Subcutaneous abdominal adipose tissue (tissue), 5 donors: ENCODE measurements at regions not wholly inside any gene's neighbourhood (a gene's known extent, or its start where the extent isn't known, plus 50 kb on each side); places are given as distances from the start of the nearest gene placed in this dataset.

ENCODE experiments used
- H3K27ac ChIP-seq: one replicate; pipeline ENCODE4 v1.7.0; 2013; ENCODE audit warnings: low read depth, mild to moderate bottlenecking, inconsistent platforms, low read length, moderate library complexity
- H3K27me3 ChIP-seq, 5 donors: one replicate each; pipeline ENCODE4 v1.7.0; 2013; ENCODE audit warnings: low read length in 5 of 5, inconsistent platforms in 1 of 5; ENCODE audit not compliant: control insufficient read depth in 5 of 5, insufficient read depth in 4 of 5
- H3K36me3 ChIP-seq, 5 donors: one replicate each; pipeline ENCODE4 v1.7.0; 2013; ENCODE audit warnings: low read length in 5 of 5; ENCODE audit not compliant: control insufficient read depth in 5 of 5, insufficient read depth in 5 of 5
- H3K4me1 ChIP-seq, 5 donors: one replicate each; pipeline ENCODE4 v1.7.0; 2013; ENCODE audit warnings: low read length in 5 of 5, mild to moderate bottlenecking in 3 of 5, moderate library complexity in 1 of 5; ENCODE audit not compliant: control insufficient read depth in 5 of 5, insufficient read depth in 5 of 5
- H3K4me3 ChIP-seq, 5 donors: one replicate each; pipeline ENCODE4 v1.7.0; 2013; ENCODE audit warnings: low read length in 5 of 5, low read depth in 1 of 5
- H3K9ac ChIP-seq, 5 donors: one replicate each; pipeline ENCODE4 v1.7.0; 2013; ENCODE audit warnings: low read length in 5 of 5, mild to moderate bottlenecking in 4 of 5, moderate library complexity in 3 of 5
- H3K9me3 ChIP-seq, 5 donors: one replicate each; pipeline ENCODE4 v1.7.0; 2013; ENCODE audit warnings: low read length in 5 of 5; ENCODE audit not compliant: control insufficient read depth in 5 of 5
- donor health status: healthy.
- donor health status: healthy.
- donor health status: healthy.
- donor health status: healthy.
- donor health status: healthy.

GRCh38 chr6:144344646-144345045 lies 59.5 kb downstream of the UTRN start:
- H3K36me3 ChIP-seq = peaks cover 0 to 4% (median 0%) of the 10 kb centered on the region in 5 donors
- peaks cover 5 to 83% (median 50%) of the 10 kb centered on the region in 5 donors for H3K4me1 ChIP-seq
- H3K4me3 ChIP-seq = peak overlapping the region in 3 of 5 donors; percentile 46 to 61 (median 54)
- peak overlapping the region; percentile 78 for H3K27ac ChIP-seq
- no peaks in the 10 kb centered on the region for H3K9me3 ChIP-seq
- H3K27me3 ChIP-seq = no peaks in the 10 kb centered on the region
- H3K9ac ChIP-seq = peak overlapping the region in 2 of 5 donors; percentile 19 to 46

- peak overlapping the region in 2 of 5 donors; percentile 54 to 61 for H3K4me3 ChIP-seq
Measured at GRCh38 chr6:144345451-144345850, 60.3 kb downstream of the UTRN start.

GRCh38 chr6:144346719-144347447 lies 61.7 kb downstream of the UTRN start:
- no peak overlapping the region for H3K4me3 ChIP-seq
- no peaks in the 10 kb centered on the region for H3K9me3 ChIP-seq
- H3K36me3 ChIP-seq = peaks cover 0 to 4% (median 0%) of the 10 kb centered on the region in 5 donors
- peaks cover 5 to 83% (median 48%) of the 10 kb centered on the region in 5 donors for H3K4me1 ChIP-seq
- no peaks in the 10 kb centered on the region for H3K27me3 ChIP-seq
- peak overlapping the region; percentile 31 for H3K27ac ChIP-seq
- peak overlapping the region in 1 of 5 donors; percentile 2 for H3K9ac ChIP-seq

More at GRCh38 chr6:144345451-144345850, 60.3 kb downstream of the UTRN start:
- H3K4me1 ChIP-seq = peaks cover 5 to 81% (median 49%) of the 10 kb centered on the region in 5 donors
- peaks cover 0 to 4% (median 0%) of the 10 kb centered on the region in 5 donors for H3K36me3 ChIP-seq
- no peaks in the 10 kb centered on the region for H3K27me3 ChIP-seq
- H3K9ac ChIP-seq = no peak overlapping the region
- peak overlapping the region; percentile 78 for H3K27ac ChIP-seq
- H3K9me3 ChIP-seq = no peaks in the 10 kb centered on the region

GRCh38 chr6:144347448-144347759 lies 62.3 kb downstream of the UTRN start:
- no peaks in the 10 kb centered on the region for H3K27me3 ChIP-seq
- no peak overlapping the region for H3K4me3 ChIP-seq
- peaks cover 7 to 83% (median 48%) of the 10 kb centered on the region in 5 donors for H3K4me1 ChIP-seq
- H3K36me3 ChIP-seq = peaks cover 0 to 4% (median 0%) of the 10 kb centered on the region in 5 donors
- H3K9ac ChIP-seq = no peak overlapping the region
- peak overlapping the region; percentile 31 for H3K27ac ChIP-seq
- no peaks in the 10 kb centered on the region for H3K9me3 ChIP-seq

- no peaks in the 10 kb centered on the region for H3K27me3 ChIP-seq
- H3K9me3 ChIP-seq = no peaks in the 10 kb centered on the region
- H3K27ac ChIP-seq = peak overlapping the region; percentile 31
- peaks cover 0 to 4% (median 0%) of the 10 kb centered on the region in 5 donors for H3K36me3 ChIP-seq
- H3K9ac ChIP-seq = no peak overlapping the region
- no peak overlapping the region for H3K4me3 ChIP-seq
- peaks cover 7 to 83% (median 53%) of the 10 kb centered on the region in 5 donors for H3K4me1 ChIP-seq
Measured at GRCh38 chr6:144347933-144348332, 62.8 kb downstream of the UTRN start.

GRCh38 chr6:144349690-144350527 lies 64.8 kb downstream of the UTRN start:
- peak overlapping the region in 3 of 5 donors; percentile 20 to 43 (median 25) for H3K4me3 ChIP-seq
- peaks cover 0 to 4% (median 0%) of the 10 kb centered on the region in 5 donors for H3K36me3 ChIP-seq
- H3K9ac ChIP-seq = peak overlapping the region in 1 of 5 donors; percentile 47
- no peaks in the 10 kb centered on the region for H3K27me3 ChIP-seq
- peak overlapping the region; percentile 78 for H3K27ac ChIP-seq
- no peaks in the 10 kb centered on the region for H3K9me3 ChIP-seq
- H3K4me1 ChIP-seq = peaks cover 5 to 81% (median 48%) of the 10 kb centered on the region in 5 donors

- H3K9me3 ChIP-seq = no peaks in the 10 kb centered on the region
- no peak overlapping the region for H3K9ac ChIP-seq
- H3K4me3 ChIP-seq = peak overlapping the region in 3 of 5 donors; percentile 20 to 43 (median 25)
- peaks cover 5 to 75% (median 48%) of the 10 kb centered on the region in 5 donors for H3K4me1 ChIP-seq
- H3K27ac ChIP-seq = peak overlapping the region; percentile 78
- H3K27me3 ChIP-seq = no peaks in the 10 kb centered on the region
- peaks cover 0 to under 1% (median 0%) of the 10 kb centered on the region in 5 donors for H3K36me3 ChIP-seq
Measured at GRCh38 chr6:144350528-144350880, 65.4 kb downstream of the UTRN start.

- Histone ChIP-seq H3K9ac (peak overlapping the region in 3 of 5 donors; percentile 39 to 51 (median 41)), H3K4me1 (peaks cover 5 to 69% (median 48%) of the 10 kb centered on the region in 5 donors), H3K27me3 (no peaks in the 10 kb centered on the region), H3K4me3 (peak overlapping the region in 3 of 5 donors; percentile 25 to 38 (median 33)), H3K27ac (peak overlapping the region; percentile 78), H3K9me3 (no peaks in the 10 kb centered on the region), H3K36me3 (no peaks in the 10 kb centered on the region)
Measured at GRCh38 chr6:144351379-144352127, 66.4 kb downstream of the UTRN start.

GRCh38 chr6:144352331-144352730 lies 67.2 kb downstream of the UTRN start:
- H3K4me1 ChIP-seq = peaks cover 2 to 61% (median 40%) of the 10 kb centered on the region in 5 donors
- peak overlapping the region; percentile 78 for H3K27ac ChIP-seq
- no peaks in the 10 kb centered on the region for H3K36me3 ChIP-seq
- H3K9ac ChIP-seq = no peak overlapping the region
- H3K9me3 ChIP-seq = no peaks in the 10 kb centered on the region
- no peaks in the 10 kb centered on the region for H3K27me3 ChIP-seq
- no peak overlapping the region for H3K4me3 ChIP-seq
